ENCODE measurements at regions not wholly inside any gene's neighbourhood (a gene's known extent, or its start where the extent isn't known, plus 50 kb on each side); places are given as distances from the start of the nearest gene placed in this dataset.

- Histone ChIP-seq H3K36me3 (ENCODE audit: control insufficient read depth, insufficient read depth, low read length) (no peaks in the 10 kb centered on the region), H3K4me3 (ENCODE audit: low read length) (no peak overlapping the region), H3K27ac (ENCODE audit: low read length) (no peak overlapping the region), H3K9me3 (replicated peaks; ENCODE audit: control insufficient read depth, low read depth, low read length) (no peaks in the 10 kb centered on the region), H3K27me3 (ENCODE audit: control insufficient read depth, insufficient read depth, low read length) (no peaks in the 10 kb centered on the region), H3K4me1 (ENCODE audit: control insufficient read depth, insufficient read depth, low read length) (no peaks in the 10 kb centered on the region)
- no peak for DNase-seq
- 53% methylated on average over 2 of the region's 2 CpGs for WGBS (ENCODE audit: insufficient coverage)
Measured at GRCh38 chr6:79796197-79796596, 151.2 kb downstream of the ELOVL4 start.

- Histone ChIP-seq H3K27ac (ENCODE audit: low read length) (no peak overlapping the region), H3K4me1 (ENCODE audit: control insufficient read depth, insufficient read depth, low read length) (no peaks in the 10 kb centered on the region), H3K4me3 (ENCODE audit: low read length) (no peak overlapping the region), H3K36me3 (ENCODE audit: control insufficient read depth, insufficient read depth, low read length) (no peaks in the 10 kb centered on the region), H3K27me3 (ENCODE audit: control insufficient read depth, insufficient read depth, low read length) (no peaks in the 10 kb centered on the region), H3K9me3 (replicated peaks; ENCODE audit: control insufficient read depth, low read depth, low read length) (no peaks in the 10 kb centered on the region)
- WGBS (ENCODE audit: insufficient coverage), result 89% methylated on average over 1 of the region's 5 CpGs
- no peak for DNase-seq
Measured at GRCh38 chr6:79789896-79790295, 157.5 kb downstream of the ELOVL4 start.

DNA sequence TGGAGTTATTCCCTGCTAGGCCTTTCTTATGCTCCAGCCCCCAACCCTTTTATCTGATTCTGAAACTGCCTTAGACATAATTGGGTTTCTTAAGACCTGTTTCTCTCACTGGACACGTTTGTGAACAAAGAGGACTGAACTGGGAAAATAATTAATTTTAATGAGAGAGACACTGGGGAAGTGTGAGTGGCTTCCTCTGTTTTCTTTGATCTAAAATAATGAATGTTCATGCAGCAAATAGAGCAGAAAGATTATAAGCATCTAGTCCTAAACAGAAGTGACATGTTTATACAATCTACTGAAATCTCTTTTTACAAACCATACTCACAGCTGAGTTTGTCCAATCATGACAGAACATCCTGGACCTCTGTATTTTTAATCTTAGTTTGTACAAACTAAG is 157.6 kb downstream of the SH3BGRL2 start:
- no CpG with 5 or more reads among the region's 1 CpG for WGBS (ENCODE audit: insufficient coverage)

DNA sequence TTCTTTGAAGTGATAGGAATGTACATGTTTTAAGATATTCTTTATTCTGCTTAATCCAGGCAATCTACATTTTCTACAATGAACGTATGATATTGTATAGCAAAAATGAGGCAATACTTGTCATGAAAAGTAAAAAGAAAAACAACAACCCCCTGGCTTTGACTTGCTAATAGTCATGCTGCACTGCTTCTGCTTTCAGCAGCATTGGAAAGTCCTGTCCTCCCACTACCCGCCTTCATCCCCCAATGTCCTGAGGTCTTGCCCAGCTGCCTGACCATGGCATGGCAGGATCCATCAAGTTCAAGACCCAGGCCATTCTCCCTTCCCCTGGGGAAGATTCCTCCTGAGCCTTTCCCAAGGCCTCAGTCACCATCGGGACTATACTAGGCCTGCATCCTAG is 156.5 kb downstream of the SH3BGRL2 start:
- H3K4me1 ChIP-seq (ENCODE audit: control insufficient read depth, insufficient read depth, low read length), result no peaks in the 10 kb centered on the region
- no peak for DNase-seq
- no peaks in the 10 kb centered on the region for H3K9me3 ChIP-seq (replicated peaks; ENCODE audit: control insufficient read depth, low read depth, low read length)
- H3K36me3 ChIP-seq (ENCODE audit: control insufficient read depth, insufficient read depth, low read length), result no peaks in the 10 kb centered on the region
- no peak overlapping the region for H3K4me3 ChIP-seq (ENCODE audit: low read length)
- WGBS (ENCODE audit: insufficient coverage), result 80% methylated on average over 1 of the region's 3 CpGs
- no peaks in the 10 kb centered on the region for H3K27me3 ChIP-seq (ENCODE audit: control insufficient read depth, insufficient read depth, low read length)
- no peak overlapping the region for H3K27ac ChIP-seq (ENCODE audit: low read length)

More for the DNA sequence above, 157.6 kb downstream of the SH3BGRL2 start:
- Histone ChIP-seq H3K27me3 (ENCODE audit: control insufficient read depth, insufficient read depth, low read length) (no peaks in the 10 kb centered on the region), H3K4me1 (ENCODE audit: control insufficient read depth, insufficient read depth, low read length) (no peaks in the 10 kb centered on the region), H3K9me3 (replicated peaks; ENCODE audit: control insufficient read depth, low read depth, low read length) (no peaks in the 10 kb centered on the region), H3K36me3 (ENCODE audit: control insufficient read depth, insufficient read depth, low read length) (no peaks in the 10 kb centered on the region), H3K27ac (ENCODE audit: low read length) (no peak overlapping the region), H3K4me3 (ENCODE audit: low read length) (no peak overlapping the region)
- DNase-seq, result no peak

- Histone ChIP-seq H3K36me3 (ENCODE audit: control insufficient read depth, insufficient read depth, low read length) (no peaks in the 10 kb centered on the region), H3K27ac (ENCODE audit: low read length) (no peak overlapping the region), H3K4me3 (ENCODE audit: low read length) (no peak overlapping the region), H3K4me1 (ENCODE audit: control insufficient read depth, insufficient read depth, low read length) (no peaks in the 10 kb centered on the region), H3K27me3 (ENCODE audit: control insufficient read depth, insufficient read depth, low read length) (peaks cover 1% of the 10 kb centered on the region), H3K9me3 (replicated peaks; ENCODE audit: control insufficient read depth, low read depth, low read length) (no peaks in the 10 kb centered on the region)
- WGBS (ENCODE audit: insufficient coverage), result no CpG with 5 or more reads among the region's 3 CpGs
- DNase-seq, result no peak
Measured at GRCh38 chr6:79784395-79784753, 153.2 kb downstream of the SH3BGRL2 start.

GRCh38 chr6:79783670-79784394 is 152.7 kb downstream of the SH3BGRL2 start:
- DNase-seq, result peak; percentile 35
- no peak overlapping the region for H3K27ac ChIP-seq (ENCODE audit: low read length)
- 55% methylated on average over 2 of the region's 4 CpGs for WGBS (ENCODE audit: insufficient coverage)

GRCh38 chr6:79782792-79783580 is 151.9 kb downstream of the SH3BGRL2 start:
- Histone ChIP-seq H3K36me3 (ENCODE audit: control insufficient read depth, insufficient read depth, low read length) (no peaks in the 10 kb centered on the region), H3K9me3 (replicated peaks; ENCODE audit: control insufficient read depth, low read depth, low read length) (no peaks in the 10 kb centered on the region), H3K4me3 (ENCODE audit: low read length) (no peak overlapping the region), H3K4me1 (ENCODE audit: control insufficient read depth, insufficient read depth, low read length) (peaks cover 4% of the 10 kb centered on the region), H3K27ac (ENCODE audit: low read length) (no peak overlapping the region), H3K27me3 (ENCODE audit: control insufficient read depth, insufficient read depth, low read length) (peaks cover 2% of the 10 kb centered on the region)
- WGBS (ENCODE audit: insufficient coverage), result 85% methylated on average over 5 of the region's 5 CpGs
- DNase-seq, result no peak

More at GRCh38 chr6:79783670-79784394, 152.7 kb downstream of the SH3BGRL2 start:
- Histone ChIP-seq H3K4me3 (ENCODE audit: low read length) (no peak overlapping the region), H3K36me3 (ENCODE audit: control insufficient read depth, insufficient read depth, low read length) (no peaks in the 10 kb centered on the region), H3K27me3 (ENCODE audit: control insufficient read depth, insufficient read depth, low read length) (peaks cover 2% of the 10 kb centered on the region), H3K4me1 (ENCODE audit: control insufficient read depth, insufficient read depth, low read length) (no peaks in the 10 kb centered on the region), H3K9me3 (replicated peaks; ENCODE audit: control insufficient read depth, low read depth, low read length) (no peaks in the 10 kb centered on the region)

DNA sequence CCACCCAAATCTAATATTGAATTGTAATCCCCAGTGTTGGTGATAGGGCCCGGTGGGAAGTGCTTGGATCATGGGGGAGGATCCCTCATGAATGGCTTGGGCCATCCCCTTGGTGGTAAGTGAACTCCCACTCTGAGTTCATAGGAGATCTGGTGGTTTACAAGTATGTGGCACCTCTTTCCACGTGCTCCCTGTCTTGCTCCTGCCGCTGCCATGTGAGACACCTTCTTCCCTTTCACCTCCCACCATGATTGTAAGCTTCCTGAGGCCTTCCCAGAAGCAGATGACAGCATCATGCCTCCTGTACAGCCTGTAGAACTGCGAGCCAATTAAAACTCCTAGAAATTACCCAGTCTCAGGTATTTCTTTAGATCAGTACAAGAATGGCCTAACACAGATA is 150.8 kb downstream of the SH3BGRL2 start:
- no peak for DNase-seq
- H3K4me1 ChIP-seq (ENCODE audit: control insufficient read depth, insufficient read depth, low read length), result peaks cover 7% of the 10 kb centered on the region
- no peaks in the 10 kb centered on the region for H3K9me3 ChIP-seq (replicated peaks; ENCODE audit: control insufficient read depth, low read depth, low read length)
- no peak overlapping the region for H3K27ac ChIP-seq (ENCODE audit: low read length)
- H3K36me3 ChIP-seq (ENCODE audit: control insufficient read depth, insufficient read depth, low read length), result no peaks in the 10 kb centered on the region
- 68% methylated on average over 2 of the region's 4 CpGs for WGBS (ENCODE audit: insufficient coverage)
- no peak overlapping the region for H3K4me3 ChIP-seq (ENCODE audit: low read length)
- peaks cover 2% of the 10 kb centered on the region for H3K27me3 ChIP-seq (ENCODE audit: control insufficient read depth, insufficient read depth, low read length)

- Histone ChIP-seq H3K36me3 (ENCODE audit: control insufficient read depth, insufficient read depth, low read length) (no peaks in the 10 kb centered on the region), H3K27me3 (ENCODE audit: control insufficient read depth, insufficient read depth, low read length) (peaks cover 2% of the 10 kb centered on the region), H3K9me3 (replicated peaks; ENCODE audit: control insufficient read depth, low read depth, low read length) (no peaks in the 10 kb centered on the region), H3K4me1 (ENCODE audit: control insufficient read depth, insufficient read depth, low read length) (peaks cover 7% of the 10 kb centered on the region), H3K4me3 (ENCODE audit: low read length) (no peak overlapping the region), H3K27ac (ENCODE audit: low read length) (no peak overlapping the region)
- WGBS (ENCODE audit: insufficient coverage), result 44% methylated on average over 1 of the region's 1 CpG
- no peak for DNase-seq
Measured at GRCh38 chr6:79780881-79781280, 149.8 kb downstream of the SH3BGRL2 start.

GRCh38 chr6:79778816-79779215 is 147.7 kb downstream of the SH3BGRL2 start:
- Histone ChIP-seq H3K27me3 (ENCODE audit: control insufficient read depth, insufficient read depth, low read length) (peaks cover 2% of the 10 kb centered on the region), H3K36me3 (ENCODE audit: control insufficient read depth, insufficient read depth, low read length) (no peaks in the 10 kb centered on the region), H3K4me3 (ENCODE audit: low read length) (no peak overlapping the region), H3K9me3 (replicated peaks; ENCODE audit: control insufficient read depth, low read depth, low read length) (no peaks in the 10 kb centered on the region), H3K27ac (ENCODE audit: low read length) (no peak overlapping the region), H3K4me1 (ENCODE audit: control insufficient read depth, insufficient read depth, low read length) (peaks cover 7% of the 10 kb centered on the region)
- 67% methylated on average over 1 of the region's 4 CpGs for WGBS (ENCODE audit: insufficient coverage)
- no peak for DNase-seq
